WTC11 (cell line): ENCODE measurements at regions not wholly inside any gene's neighbourhood (a gene's known extent, or its start where the extent isn't known, plus 50 kb on each side); places are given as distances from the start of the nearest gene placed in this dataset.

Experiments used
- ATAC-seq: fragments of 200-7000 bp; cut with Tn5 transposase; 2 replicates; pipeline ENCODE4 v1.10.0; 2021; ENCODE audit warnings: mild to moderate bottlenecking, moderate library complexity
- CTCF ChIA-PET: fragments of 300-600 bp; sonication (Branson Sonifier 250); formaldehyde crosslinking; loops from one replicate; lab custom pipeline; 2021; ENCODE audit warnings: antibody characterized with exemption; lab: Charles Lee
- POLR2A ChIA-PET: fragments of 350-600 bp; sonication (Branson Sonifier 250); formaldehyde crosslinking; loops from one replicate; lab custom pipeline; 2021; ENCODE audit warnings: antibody characterized with exemption; lab: Charles Lee
- DNase-seq: peaks from one replicate; pipeline ENCODE4 v3.0.0; 2021; ENCODE audit warnings: low spot score
- H3K27ac Mint-ChIP-seq: 2 replicates; pipeline ENCODE4 v1.8.0; 2021; ENCODE audit warnings: mixed read lengths
- H3K27me3 Mint-ChIP-seq: 2 replicates; pipeline ENCODE4 v1.8.0; 2021; ENCODE audit warnings: low read depth, mild to moderate bottlenecking, moderate library complexity, mixed read lengths
- H3K36me3 Mint-ChIP-seq: 2 replicates; pipeline ENCODE4 v1.8.0; 2021; ENCODE audit warnings: mixed read lengths
- H3K4me1 Mint-ChIP-seq: 2 replicates; pipeline ENCODE4 v1.8.0; 2022; ENCODE audit warnings: mixed read lengths
- H3K4me3 Mint-ChIP-seq: 2 replicates; pipeline ENCODE4 v1.8.0; 2021; ENCODE audit warnings: mild to moderate bottlenecking, moderate library complexity, mixed read lengths
- H3K9me3 Mint-ChIP-seq: 2 replicates; pipeline ENCODE4 v1.8.0; 2021; ENCODE audit warnings: mixed read lengths
- CREB1 ChIP-seq: sonication (generic); formaldehyde crosslinking; IDR thresholded peaks from 2 replicates; pipeline ENCODE4 v1.8.0; 2023; ENCODE audit warnings: mild to moderate bottlenecking, missing genetic modification reagents
- FOXJ3 ChIP-seq: sonication (generic); formaldehyde crosslinking; IDR thresholded peaks from 2 replicates; pipeline ENCODE4 v1.9.0; 2021; ENCODE audit warnings: missing genetic modification reagents, mild to moderate bottlenecking, borderline replicate concordance
- FOXK1 ChIP-seq: sonication (generic); formaldehyde crosslinking; IDR thresholded peaks from 2 replicates; pipeline ENCODE4 v1.8.0; 2022; ENCODE audit warnings: mild to moderate bottlenecking, moderate library complexity, missing genetic modification reagents
- NFYB ChIP-seq: sonication (generic); formaldehyde crosslinking; conservative IDR thresholded peaks from 2 replicates; pipeline ENCODE4 v1.8.0; 2022; ENCODE audit warnings: low read depth, missing genetic modification reagents
- RELA ChIP-seq: sonication (generic); formaldehyde crosslinking; IDR thresholded peaks from 2 replicates; pipeline ENCODE4 v1.8.1; 2022; ENCODE audit warnings: missing genetic modification reagents, mild to moderate bottlenecking, borderline replicate concordance
- SMAD4 ChIP-seq: sonication (generic); formaldehyde crosslinking; IDR thresholded peaks from 2 replicates; pipeline ENCODE4 v1.8.0; 2022; ENCODE audit warnings: mild to moderate bottlenecking, missing genetic modification reagents
- SOX15 ChIP-seq: fragments of 250-450 bp; sonication (Bioruptor Pico); IDR thresholded peaks from 2 replicates; pipeline ENCODE4 v1.9.0; 2021; ENCODE audit warnings: mild to moderate bottlenecking
- ZNF138 ChIP-seq: sonication (generic); formaldehyde crosslinking; conservative IDR thresholded peaks from 2 replicates; pipeline ENCODE4 v1.8.1; 2022; ENCODE audit warnings: mild to moderate bottlenecking, moderate library complexity, missing genetic modification reagents
- ZNF416 ChIP-seq: fragments of 250-450 bp; sonication (Bioruptor Pico); IDR thresholded peaks from 2 replicates; pipeline ENCODE4 v1.9.0; 2021; ENCODE audit warnings: mild to moderate bottlenecking, inconsistent platforms
- TF ChIP-seq, protein P1 (sequence below): sonication (generic); formaldehyde crosslinking; IDR thresholded peaks from 2 replicates; pipeline ENCODE4 v1.8.0; 2022; ENCODE audit warnings: mild to moderate bottlenecking, missing genetic modification reagents
- TF ChIP-seq, protein P2 (sequence below): sonication (generic); formaldehyde crosslinking; IDR thresholded peaks from 2 replicates; pipeline ENCODE4 v1.8.1; 2022; ENCODE audit warnings: low read depth, missing genetic modification reagents, borderline replicate concordance
- TF ChIP-seq, protein P3 (sequence below): sonication (generic); formaldehyde crosslinking; IDR thresholded peaks from 2 replicates; pipeline ENCODE4 v1.8.1; 2023; ENCODE audit warnings: mild to moderate bottlenecking, moderate library complexity, missing genetic modification reagents
- TF ChIP-seq, protein P4 (sequence below): sonication (generic); formaldehyde crosslinking; IDR thresholded peaks from 2 replicates; pipeline ENCODE4 v1.8.1; 2022; ENCODE audit warnings: missing genetic modification reagents, borderline replicate concordance
- TF ChIP-seq, protein P5 (sequence below): sonication (generic); formaldehyde crosslinking; IDR thresholded peaks from 2 replicates; pipeline ENCODE4 v1.8.1; 2023; ENCODE audit warnings: mild to moderate bottlenecking, missing genetic modification reagents

DNA sequence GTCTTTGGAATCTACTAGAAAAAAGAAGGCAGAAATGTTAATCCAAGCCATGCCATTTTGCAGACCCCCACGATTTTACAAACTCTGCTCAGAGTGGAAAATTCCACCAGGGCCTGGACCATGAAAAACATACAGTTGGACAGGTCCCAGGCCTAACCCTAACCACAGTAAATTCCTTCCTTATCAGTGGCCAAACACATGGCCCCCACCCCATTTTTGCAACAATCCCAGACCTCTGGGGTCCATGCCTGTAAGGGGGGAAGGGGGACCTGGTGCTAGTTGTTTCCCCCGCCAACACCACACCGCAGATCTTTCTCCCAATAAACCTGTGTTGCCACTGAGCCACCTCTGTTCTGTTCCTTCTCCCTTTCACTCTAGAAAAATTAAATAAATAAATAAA is 1352.7 kb downstream of the AMY1C start:
- no peak overlapping the region for H3K27ac Mint-ChIP-seq
- no peaks in the 10 kb centered on the region for H3K36me3 Mint-ChIP-seq
- DNase-seq (no peak), ATAC-seq (no peak)
- CTCF ChIA-PET, result no interaction called here
- POLR2A ChIA-PET, result no interaction called here
- no peak overlapping the region for H3K4me3 Mint-ChIP-seq
- H3K27me3 Mint-ChIP-seq, result no peaks in the 10 kb centered on the region
- peaks cover 19% of the 10 kb centered on the region for H3K9me3 Mint-ChIP-seq
- TF ChIP-seq, protein P1, sequence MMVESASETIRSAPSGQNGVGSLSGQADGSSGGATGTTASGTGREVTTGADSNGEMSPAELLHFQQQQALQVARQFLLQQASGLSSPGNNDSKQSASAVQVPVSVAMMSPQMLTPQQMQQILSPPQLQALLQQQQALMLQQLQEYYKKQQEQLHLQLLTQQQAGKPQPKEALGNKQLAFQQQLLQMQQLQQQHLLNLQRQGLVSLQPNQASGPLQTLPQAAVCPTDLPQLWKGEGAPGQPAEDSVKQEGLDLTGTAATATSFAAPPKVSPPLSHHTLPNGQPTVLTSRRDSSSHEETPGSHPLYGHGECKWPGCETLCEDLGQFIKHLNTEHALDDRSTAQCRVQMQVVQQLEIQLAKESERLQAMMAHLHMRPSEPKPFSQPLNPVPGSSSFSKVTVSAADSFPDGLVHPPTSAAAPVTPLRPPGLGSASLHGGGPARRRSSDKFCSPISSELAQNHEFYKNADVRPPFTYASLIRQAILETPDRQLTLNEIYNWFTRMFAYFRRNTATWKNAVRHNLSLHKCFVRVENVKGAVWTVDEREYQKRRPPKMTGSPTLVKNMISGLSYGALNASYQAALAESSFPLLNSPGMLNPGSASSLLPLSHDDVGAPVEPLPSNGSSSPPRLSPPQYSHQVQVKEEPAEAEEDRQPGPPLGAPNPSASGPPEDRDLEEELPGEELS (CRISPR knock-in tag), result no peak
- TF ChIP-seq SOX15 (CRISPR knock-in tag), result no peak
- peaks cover 31% of the 10 kb centered on the region for H3K4me1 Mint-ChIP-seq

DNA sequence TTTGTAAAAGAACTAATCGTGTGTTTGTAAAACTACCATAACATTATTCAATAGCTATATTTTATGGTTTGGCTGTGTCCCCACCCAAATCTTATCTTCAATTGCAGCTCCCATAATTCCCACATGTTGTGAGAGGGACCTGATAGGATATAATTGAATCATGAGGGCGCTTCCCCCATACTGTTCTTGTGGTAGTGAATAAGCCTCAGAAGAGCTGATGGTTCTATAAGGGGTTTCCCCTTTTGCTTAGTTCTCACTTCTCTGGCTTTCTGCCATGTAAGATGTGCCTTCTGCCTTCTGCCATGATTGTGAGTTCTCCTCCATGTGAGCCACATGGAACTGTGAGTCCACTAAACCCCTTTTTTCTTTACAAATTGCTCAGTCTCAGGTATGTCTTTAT is 1372.3 kb downstream of the AMY1C start:
- CTCF ChIA-PET, result no interaction called here
- POLR2A ChIA-PET, result no interaction called here

More for the DNA sequence above, 1372.3 kb downstream of the AMY1C start:
- ATAC-seq, result no peak
- no peak for TF ChIP-seq RELA (CRISPR knock-in tag)
- TF ChIP-seq, protein P2, sequence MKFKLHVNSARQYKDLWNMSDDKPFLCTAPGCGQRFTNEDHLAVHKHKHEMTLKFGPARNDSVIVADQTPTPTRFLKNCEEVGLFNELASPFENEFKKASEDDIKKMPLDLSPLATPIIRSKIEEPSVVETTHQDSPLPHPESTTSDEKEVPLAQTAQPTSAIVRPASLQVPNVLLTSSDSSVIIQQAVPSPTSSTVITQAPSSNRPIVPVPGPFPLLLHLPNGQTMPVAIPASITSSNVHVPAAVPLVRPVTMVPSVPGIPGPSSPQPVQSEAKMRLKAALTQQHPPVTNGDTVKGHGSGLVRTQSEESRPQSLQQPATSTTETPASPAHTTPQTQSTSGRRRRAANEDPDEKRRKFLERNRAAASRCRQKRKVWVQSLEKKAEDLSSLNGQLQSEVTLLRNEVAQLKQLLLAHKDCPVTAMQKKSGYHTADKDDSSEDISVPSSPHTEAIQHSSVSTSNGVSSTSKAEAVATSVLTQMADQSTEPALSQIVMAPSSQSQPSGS, result no peak
- no peak for TF ChIP-seq NFYB
- TF ChIP-seq, protein P3, sequence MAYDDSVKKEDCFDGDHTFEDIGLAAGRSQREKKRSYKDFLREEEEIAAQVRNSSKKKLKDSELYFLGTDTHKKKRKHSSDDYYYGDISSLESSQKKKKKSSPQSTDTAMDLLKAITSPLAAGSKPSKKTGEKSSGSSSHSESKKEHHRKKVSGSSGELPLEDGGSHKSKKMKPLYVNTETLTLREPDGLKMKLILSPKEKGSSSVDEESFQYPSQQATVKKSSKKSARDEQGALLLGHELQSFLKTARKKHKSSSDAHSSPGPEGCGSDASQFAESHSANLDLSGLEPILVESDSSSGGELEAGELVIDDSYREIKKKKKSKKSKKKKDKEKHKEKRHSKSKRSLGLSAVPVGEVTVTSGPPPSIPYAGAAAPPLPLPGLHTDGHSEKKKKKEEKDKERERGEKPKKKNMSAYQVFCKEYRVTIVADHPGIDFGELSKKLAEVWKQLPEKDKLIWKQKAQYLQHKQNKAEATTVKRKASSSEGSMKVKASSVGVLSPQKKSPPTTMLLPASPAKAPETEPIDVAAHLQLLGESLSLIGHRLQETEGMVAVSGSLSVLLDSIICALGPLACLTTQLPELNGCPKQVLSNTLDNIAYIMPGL, result no peak
- TF ChIP-seq ZNF416 (CRISPR knock-in tag), result no peak
- TF ChIP-seq SOX15 (CRISPR knock-in tag), result no peak
- no peak for TF ChIP-seq SMAD4
- TF ChIP-seq, protein P4, sequence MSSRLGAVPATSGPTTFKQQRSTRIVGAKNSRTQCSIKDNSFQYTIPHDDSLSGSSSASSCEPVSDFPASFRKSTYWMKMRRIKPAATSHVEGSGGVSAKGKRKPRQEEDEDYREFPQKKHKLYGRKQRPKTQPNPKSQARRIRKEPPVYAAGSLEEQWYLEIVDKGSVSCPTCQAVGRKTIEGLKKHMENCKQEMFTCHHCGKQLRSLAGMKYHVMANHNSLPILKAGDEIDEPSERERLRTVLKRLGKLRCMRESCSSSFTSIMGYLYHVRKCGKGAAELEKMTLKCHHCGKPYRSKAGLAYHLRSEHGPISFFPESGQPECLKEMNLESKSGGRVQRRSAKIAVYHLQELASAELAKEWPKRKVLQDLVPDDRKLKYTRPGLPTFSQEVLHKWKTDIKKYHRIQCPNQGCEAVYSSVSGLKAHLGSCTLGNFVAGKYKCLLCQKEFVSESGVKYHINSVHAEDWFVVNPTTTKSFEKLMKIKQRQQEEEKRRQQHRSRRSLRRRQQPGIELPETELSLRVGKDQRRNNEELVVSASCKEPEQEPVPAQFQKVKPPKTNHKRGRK (CRISPR knock-in tag), result no peak
- no peak for TF ChIP-seq FOXJ3 (CRISPR knock-in tag)
- TF ChIP-seq, protein P5, sequence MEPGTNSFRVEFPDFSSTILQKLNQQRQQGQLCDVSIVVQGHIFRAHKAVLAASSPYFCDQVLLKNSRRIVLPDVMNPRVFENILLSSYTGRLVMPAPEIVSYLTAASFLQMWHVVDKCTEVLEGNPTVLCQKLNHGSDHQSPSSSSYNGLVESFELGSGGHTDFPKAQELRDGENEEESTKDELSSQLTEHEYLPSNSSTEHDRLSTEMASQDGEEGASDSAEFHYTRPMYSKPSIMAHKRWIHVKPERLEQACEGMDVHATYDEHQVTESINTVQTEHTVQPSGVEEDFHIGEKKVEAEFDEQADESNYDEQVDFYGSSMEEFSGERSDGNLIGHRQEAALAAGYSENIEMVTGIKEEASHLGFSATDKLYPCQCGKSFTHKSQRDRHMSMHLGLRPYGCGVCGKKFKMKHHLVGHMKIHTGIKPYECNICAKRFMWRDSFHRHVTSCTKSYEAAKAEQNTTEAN (CRISPR knock-in tag), result no peak
- no peak for TF ChIP-seq CREB1 (CRISPR knock-in tag)
- TF ChIP-seq ZNF138 (CRISPR knock-in tag), result no peak
- TF ChIP-seq FOXK1 (CRISPR knock-in tag), result no peak
- Mint-ChIP-seq H3K27ac (no peak overlapping the region), H3K27me3 (no peaks in the 10 kb centered on the region), H3K4me1 (no peaks in the 10 kb centered on the region), H3K9me3 (peaks cover 21% of the 10 kb centered on the region), H3K4me3 (no peak overlapping the region), H3K36me3 (peaks cover 4% of the 10 kb centered on the region)
- no peak for DNase-seq
